Spleen (tissue), 11 donors: ENCODE measurements at regions not wholly inside any gene's neighbourhood (a gene's known extent, or its start where the extent isn't known, plus 50 kb on each side); places are given as distances from the start of the nearest gene placed in this dataset.

Experiments used
- DNase-seq: peaks from one replicate; pipeline ENCODE4 v3.0.0-alpha.2; 2020
- H3K27ac ChIP-seq, 8 donors: fragments of 200-600 bp; sonication (generic) in 7 of 8; 1 replicate in 4 of 8; 2 replicates in 4 of 8; pipeline versions ENCODE4 v1.5.0 to v1.8.0; 2016 to 2021; ENCODE audit warnings: inconsistent platforms in 4 of 8, mild to moderate bottlenecking in 4 of 8, moderate library complexity in 1 of 8
- H3K27me3 ChIP-seq, 7 donors: fragments of 200-600 bp; sonication (generic) in 6 of 7; replicated peaks in 1 of 7; 1 replicate in 4 of 7; 2 replicates in 3 of 7; pipeline versions ENCODE4 v1.5.0 to v1.8.0; 2016 to 2021; ENCODE audit warnings: inconsistent platforms in 3 of 7, mild to moderate bottlenecking in 1 of 7
- H3K36me3 ChIP-seq, 6 donors: fragments of 200-600 bp; sonication (generic) in 5 of 6; 1 replicate in 4 of 6; 2 replicates in 2 of 6; pipeline versions ENCODE4 v1.5.0 to v1.8.0; 2016 to 2021; ENCODE audit warnings: inconsistent platforms in 2 of 6
- H3K4me1 ChIP-seq, 6 donors: fragments of 200-600 bp; sonication (generic) in 5 of 6; 1 replicate in 3 of 6; 2 replicates in 3 of 6; pipeline versions ENCODE4 v1.5.0 to v1.8.0; 2016 to 2021; ENCODE audit warnings: inconsistent platforms in 3 of 6
- H3K4me3 ChIP-seq, 8 donors: fragments of 200-600 bp; sonication (generic) in 7 of 8; 1 replicate in 4 of 8; 2 replicates in 4 of 8; pipeline versions ENCODE4 v1.5.0 to v1.8.0; 2016 to 2021; ENCODE audit warnings: inconsistent platforms in 4 of 8, mild to moderate bottlenecking in 4 of 8, moderate library complexity in 2 of 8
- H3K9me3 ChIP-seq, 8 donors: fragments of 200-600 bp; sonication (generic) in 7 of 8; 1 replicate in 4 of 8; 2 replicates in 4 of 8; pipeline versions ENCODE4 v1.5.0 to v1.8.0; 2016 to 2021; ENCODE audit warnings: inconsistent platforms in 4 of 8
- POLR2A ChIP-seq, 3 donors: fragments of 450-650 bp; IDR thresholded peaks; one replicate each; pipeline ENCODE4 v1.5.1; 2017; ENCODE audit warnings: antibody characterized with exemption in 3 of 3, mild to moderate bottlenecking in 1 of 3
- POLR2AphosphoS5 ChIP-seq, 3 donors: sonication (generic); formaldehyde crosslinking; IDR thresholded peaks; one replicate each; pipeline ENCODE4 v1.5.1; 2017; ENCODE audit warnings: antibody characterized with exemption in 3 of 3
- WGBS, 5 donors: extraction: QIAGEN DNeasy Blood & Tissue Kit in 3 of 5; methylation state at CpG; one replicate each; pipeline versions ENCODE4 v1.1.5 to v1.1.7; 2013 to 2018; 5-methylcytosine and 5-hydroxymethylcytosine counted together
- intact Hi-C: fragments of 100-400 bp; cut with DNase I; formaldehyde crosslinking; loops from one replicate; pipeline ENCODE4 v1.15.0; 2023; ENCODE audit warnings: low total_unique reads
- TF ChIP-seq, protein P1 (sequence below), 11 experiments: fragments of 200-600 bp in 7 of 11; fragments of 450-650 bp in 4 of 11; sonication (generic) in 4 of 11; IDR thresholded peaks in 8 of 11; conservative IDR thresholded peaks in 3 of 11; 1 replicate in 7 of 11; 2 replicates in 4 of 11; pipeline versions ENCODE4 v1.4.0 to v1.8.0; 2016 to 2021; ENCODE audit warnings: antibody characterized with exemption in 11 of 11, inconsistent platforms in 4 of 11, mild to moderate bottlenecking in 1 of 11
- donor health status: healthy with polysubstance abuse.
- donor health status: DM: no; HTN: no; CAD: no; lungs with moderate emphysema.
- donor health status: DM: no; HTN: no; CAD: no.
- donor health status: Bipolar disorder and iron deficiency.
- donor health status: healthy.
- donor health status: DM: no; HTN: no; CAD: no.
- donor health status: DM: yes; HTN: yes; CAD: no.

DNA sequence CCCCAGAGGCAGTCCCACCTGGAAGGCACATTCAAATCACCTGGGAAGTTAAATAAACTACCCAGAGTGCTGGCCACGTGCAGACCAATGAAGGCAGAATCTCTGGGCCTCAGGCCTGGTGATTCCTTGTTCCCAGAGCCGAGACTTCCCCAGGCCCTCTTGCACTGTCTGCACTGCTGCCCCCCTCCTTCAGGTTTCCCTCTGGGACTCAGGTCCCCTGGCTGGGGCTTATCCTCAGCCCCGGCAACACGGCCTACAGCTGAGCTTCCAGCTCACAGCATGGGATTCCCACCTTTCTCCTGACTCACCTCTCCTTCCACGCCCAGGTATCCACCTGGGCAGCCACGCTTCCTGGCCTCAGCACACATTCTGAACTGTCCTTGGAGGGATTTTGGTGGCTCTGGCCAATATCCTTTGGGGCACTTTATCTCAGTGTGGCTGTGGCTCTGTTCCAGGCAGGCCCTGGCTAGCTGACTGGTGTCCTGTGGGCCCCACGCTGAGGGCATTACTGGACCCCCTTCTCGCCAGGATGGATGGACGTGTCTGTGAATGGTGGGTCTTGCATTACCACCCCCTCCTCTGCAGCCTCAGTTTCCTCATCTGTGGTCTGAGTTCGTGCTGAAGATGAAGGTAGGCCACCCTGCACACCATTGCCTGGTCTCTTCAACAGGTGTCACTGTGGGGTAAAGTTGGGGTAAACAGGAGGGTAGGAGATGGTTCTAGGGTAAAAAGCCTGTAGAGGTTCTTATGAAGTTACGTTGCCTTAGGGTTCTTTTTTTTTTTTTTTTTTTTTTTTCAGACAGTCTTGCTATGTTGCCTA is 165.7 kb downstream of the IRF8 start:
- Histone ChIP-seq H3K9me3 (no peaks in the 10 kb centered on the region), H3K27ac (no peak overlapping the region), H3K4me1 (peaks cover 0 to 30% (median 12%) of the 10 kb centered on the region in 6 donors), H3K36me3 (no peaks in the 10 kb centered on the region), H3K27me3 (peaks cover 0 to 37% (median 0%) of the 10 kb centered on the region in 7 donors), H3K4me3 (no peak overlapping the region)
- TF ChIP-seq POLR2A (IDR thresholded peaks at IDR 0.05) (no peak), POLR2AphosphoS5 (IDR thresholded peaks at IDR 0.05) (no peak)
- TF ChIP-seq, protein P1, sequence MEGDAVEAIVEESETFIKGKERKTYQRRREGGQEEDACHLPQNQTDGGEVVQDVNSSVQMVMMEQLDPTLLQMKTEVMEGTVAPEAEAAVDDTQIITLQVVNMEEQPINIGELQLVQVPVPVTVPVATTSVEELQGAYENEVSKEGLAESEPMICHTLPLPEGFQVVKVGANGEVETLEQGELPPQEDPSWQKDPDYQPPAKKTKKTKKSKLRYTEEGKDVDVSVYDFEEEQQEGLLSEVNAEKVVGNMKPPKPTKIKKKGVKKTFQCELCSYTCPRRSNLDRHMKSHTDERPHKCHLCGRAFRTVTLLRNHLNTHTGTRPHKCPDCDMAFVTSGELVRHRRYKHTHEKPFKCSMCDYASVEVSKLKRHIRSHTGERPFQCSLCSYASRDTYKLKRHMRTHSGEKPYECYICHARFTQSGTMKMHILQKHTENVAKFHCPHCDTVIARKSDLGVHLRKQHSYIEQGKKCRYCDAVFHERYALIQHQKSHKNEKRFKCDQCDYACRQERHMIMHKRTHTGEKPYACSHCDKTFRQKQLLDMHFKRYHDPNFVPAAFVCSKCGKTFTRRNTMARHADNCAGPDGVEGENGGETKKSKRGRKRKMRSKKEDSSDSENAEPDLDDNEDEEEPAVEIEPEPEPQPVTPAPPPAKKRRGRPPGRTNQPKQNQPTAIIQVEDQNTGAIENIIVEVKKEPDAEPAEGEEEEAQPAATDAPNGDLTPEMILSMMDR (IDR thresholded peaks at IDR 0.05 in 8 of 11, conservative IDR thresholded peaks at IDR 0.05 in 3 of 11): no peak
- intact Hi-C loops: no loop called here
- DNase-seq: peak; percentile 58
- 80 to 90% (median 89%) methylated on average over 9 to 11 of the region's 11 CpGs for WGBS, 5 donors

DNA sequence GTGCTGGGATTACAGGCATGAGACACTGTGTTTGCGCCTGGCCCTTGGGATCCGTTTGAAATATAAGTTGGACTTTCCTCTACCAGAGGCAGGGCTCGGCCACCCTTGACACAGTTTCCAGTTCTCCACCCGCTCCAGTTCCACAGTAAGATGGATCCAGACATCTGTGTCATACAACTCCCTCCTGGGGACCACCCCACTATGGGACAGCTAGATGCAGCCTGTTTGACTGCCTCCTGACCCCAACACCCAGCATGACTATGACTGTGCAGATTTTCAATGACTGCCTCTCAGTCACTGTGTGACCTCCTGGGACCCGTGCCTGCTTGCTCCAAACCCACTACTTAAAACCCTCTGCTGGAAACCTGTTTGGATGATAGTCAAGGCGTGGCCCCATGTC is 166.7 kb downstream of the IRF8 start:
- intact Hi-C loops: no loop called here
- DNase-seq: peak; percentile 41
- H3K36me3 ChIP-seq: no peaks in the 10 kb centered on the region
- no peak overlapping the region for H3K27ac ChIP-seq
- 70 to 83% (median 73%) methylated on average over 5 to 6 of the region's 6 CpGs for WGBS, 5 donors
- no peak overlapping the region for H3K4me3 ChIP-seq
- no peak for TF ChIP-seq POLR2AphosphoS5 (IDR thresholded peaks at IDR 0.05)
- no peak for TF ChIP-seq POLR2A (IDR thresholded peaks at IDR 0.05)
- TF ChIP-seq, protein P1 (IDR thresholded peaks at IDR 0.05 in 8 of 11, conservative IDR thresholded peaks at IDR 0.05 in 3 of 11): no peak
- H3K9me3 ChIP-seq: no peaks in the 10 kb centered on the region
- H3K4me1 ChIP-seq: peaks cover 0 to 32% (median 11%) of the 10 kb centered on the region in 6 donors
- peaks cover 0 to 42% (median 0%) of the 10 kb centered on the region in 7 donors for H3K27me3 ChIP-seq

DNA sequence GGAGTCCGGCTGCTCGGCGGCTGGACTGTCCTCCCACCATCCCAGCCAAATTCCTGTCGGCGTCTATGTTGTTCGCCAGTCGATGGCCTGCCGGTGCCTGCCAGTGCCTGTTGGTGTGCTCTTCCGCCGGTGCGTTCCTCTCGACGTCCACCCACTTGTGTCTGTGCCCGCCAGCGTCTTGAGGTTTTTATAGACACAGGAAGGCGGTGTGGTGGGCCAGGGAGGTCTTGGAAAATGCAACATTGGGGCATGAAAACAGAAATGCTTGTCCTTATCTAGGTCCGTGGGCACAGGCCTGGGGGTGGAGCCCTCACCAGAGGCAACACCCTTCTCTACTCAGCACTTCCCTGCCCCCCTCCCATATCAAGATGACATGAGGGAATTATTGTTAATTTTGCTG is 167.8 kb downstream of the IRF8 start:
- WGBS, 5 donors: 84 to 91% (median 88%) methylated on average over 17 of the region's 17 CpGs
- peaks cover 0 to 35% (median 0%) of the 10 kb centered on the region in 7 donors for H3K27me3 ChIP-seq

DNA sequence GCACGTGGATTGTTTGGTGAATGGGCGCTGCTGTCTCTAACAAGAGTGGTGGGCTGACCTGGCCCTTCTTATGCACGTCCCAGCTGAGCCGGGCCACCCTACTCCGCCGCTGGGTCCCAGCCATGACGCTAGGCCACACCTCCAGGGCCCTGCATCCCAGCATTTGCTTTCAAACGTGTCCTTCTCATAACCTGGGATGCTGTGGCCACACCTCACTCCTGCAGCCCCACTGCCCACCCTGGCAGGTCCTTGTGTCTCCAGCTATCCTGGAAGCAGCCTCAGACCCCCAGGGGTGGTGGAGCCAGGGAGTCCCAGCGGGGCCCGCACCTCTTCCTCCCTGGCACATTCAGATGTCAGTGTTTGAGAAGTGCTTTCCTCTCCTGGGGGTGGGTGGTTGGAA is 168.6 kb downstream of the IRF8 start:
- no peak for TF ChIP-seq POLR2AphosphoS5 (IDR thresholded peaks at IDR 0.05)
- no peak for TF ChIP-seq POLR2A (IDR thresholded peaks at IDR 0.05)
- TF ChIP-seq, protein P1 (IDR thresholded peaks at IDR 0.05 in 8 of 11, conservative IDR thresholded peaks at IDR 0.05 in 3 of 11): no peak
- H3K4me1 ChIP-seq: peaks cover 0 to 20% (median 3%) of the 10 kb centered on the region in 6 donors
- no peak overlapping the region for H3K27ac ChIP-seq
- peaks cover 0 to 38% (median 0%) of the 10 kb centered on the region in 7 donors for H3K27me3 ChIP-seq
- H3K36me3 ChIP-seq: no peaks in the 10 kb centered on the region
- intact Hi-C loops: no loop called here
- H3K9me3 ChIP-seq: no peaks in the 10 kb centered on the region
- no peak overlapping the region for H3K4me3 ChIP-seq
- DNase-seq: peak; percentile 61
- 86 to 93% (median 90%) methylated on average over 10 of the region's 10 CpGs for WGBS, 5 donors

More for the DNA sequence above, 167.8 kb downstream of the IRF8 start:
- Histone ChIP-seq H3K36me3 (no peaks in the 10 kb centered on the region), H3K9me3 (no peaks in the 10 kb centered on the region), H3K27ac (no peak overlapping the region), H3K4me1 (peaks cover 0 to 26% (median 7%) of the 10 kb centered on the region in 6 donors), H3K4me3 (no peak overlapping the region)
- TF ChIP-seq POLR2AphosphoS5 (IDR thresholded peaks at IDR 0.05): no peak
- TF ChIP-seq POLR2A (IDR thresholded peaks at IDR 0.05): no peak
- TF ChIP-seq, protein P1 (IDR thresholded peaks at IDR 0.05 in 8 of 11, conservative IDR thresholded peaks at IDR 0.05 in 3 of 11): no peak
- intact Hi-C loops: no loop called here
- DNase-seq: peak; percentile 46
